GM12878 (cell line): ENCODE measurements at regions not wholly inside any gene's neighbourhood (a gene's known extent, or its start where the extent isn't known, plus 50 kb on each side); places are given as distances from the start of the nearest gene placed in this dataset.

Experiments
- TF ChIP-seq, protein P1 (sequence below): fragments of 450-650 bp; IDR thresholded peaks from 2 replicates; pipeline ENCODE4 v1.6.1; 2017; ENCODE audit warnings: mild to moderate bottlenecking, moderate library complexity
- TF ChIP-seq, protein P2 (sequence below): fragments of 450-650 bp; IDR thresholded peaks from 2 replicates; pipeline ENCODE4 v1.6.1; 2016; ENCODE audit warnings: mild to moderate bottlenecking, moderate library complexity, borderline replicate concordance

DNA sequence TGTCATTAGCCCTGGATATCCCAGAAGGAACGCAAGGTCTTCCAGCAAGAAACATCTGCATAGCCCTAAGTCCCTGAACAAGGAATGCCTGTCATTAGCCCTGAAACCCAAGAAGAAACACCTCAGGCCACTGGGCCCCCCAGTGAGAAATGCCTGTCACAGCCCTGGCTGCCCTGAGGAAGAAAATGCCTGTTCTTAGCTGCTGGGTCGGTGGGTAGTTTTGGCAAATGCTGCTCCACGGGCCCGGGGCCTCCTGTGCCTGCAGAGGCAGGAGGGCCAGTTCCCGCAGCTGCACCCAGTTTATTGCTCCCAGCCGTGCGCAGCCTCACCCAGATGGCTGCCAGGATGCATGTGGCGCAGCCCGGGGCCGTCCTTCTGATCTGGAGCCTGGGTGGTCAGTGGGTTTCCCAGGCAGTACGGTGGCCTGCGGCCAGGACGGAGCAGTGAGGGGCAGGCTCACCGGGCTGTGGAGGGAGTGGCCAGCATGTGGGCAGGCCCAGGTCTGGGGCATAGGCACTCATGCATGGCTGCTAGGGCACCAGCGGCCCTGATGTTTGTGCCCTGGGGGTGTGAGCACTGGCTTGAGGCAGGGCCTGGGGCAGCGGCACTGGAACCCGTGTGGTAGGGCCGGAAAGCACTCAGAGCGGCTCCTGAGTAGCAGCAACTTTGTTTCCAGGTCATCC, 219.0 kb downstream of the ERMARD start (continued):
- TF ChIP-seq, protein P1, sequence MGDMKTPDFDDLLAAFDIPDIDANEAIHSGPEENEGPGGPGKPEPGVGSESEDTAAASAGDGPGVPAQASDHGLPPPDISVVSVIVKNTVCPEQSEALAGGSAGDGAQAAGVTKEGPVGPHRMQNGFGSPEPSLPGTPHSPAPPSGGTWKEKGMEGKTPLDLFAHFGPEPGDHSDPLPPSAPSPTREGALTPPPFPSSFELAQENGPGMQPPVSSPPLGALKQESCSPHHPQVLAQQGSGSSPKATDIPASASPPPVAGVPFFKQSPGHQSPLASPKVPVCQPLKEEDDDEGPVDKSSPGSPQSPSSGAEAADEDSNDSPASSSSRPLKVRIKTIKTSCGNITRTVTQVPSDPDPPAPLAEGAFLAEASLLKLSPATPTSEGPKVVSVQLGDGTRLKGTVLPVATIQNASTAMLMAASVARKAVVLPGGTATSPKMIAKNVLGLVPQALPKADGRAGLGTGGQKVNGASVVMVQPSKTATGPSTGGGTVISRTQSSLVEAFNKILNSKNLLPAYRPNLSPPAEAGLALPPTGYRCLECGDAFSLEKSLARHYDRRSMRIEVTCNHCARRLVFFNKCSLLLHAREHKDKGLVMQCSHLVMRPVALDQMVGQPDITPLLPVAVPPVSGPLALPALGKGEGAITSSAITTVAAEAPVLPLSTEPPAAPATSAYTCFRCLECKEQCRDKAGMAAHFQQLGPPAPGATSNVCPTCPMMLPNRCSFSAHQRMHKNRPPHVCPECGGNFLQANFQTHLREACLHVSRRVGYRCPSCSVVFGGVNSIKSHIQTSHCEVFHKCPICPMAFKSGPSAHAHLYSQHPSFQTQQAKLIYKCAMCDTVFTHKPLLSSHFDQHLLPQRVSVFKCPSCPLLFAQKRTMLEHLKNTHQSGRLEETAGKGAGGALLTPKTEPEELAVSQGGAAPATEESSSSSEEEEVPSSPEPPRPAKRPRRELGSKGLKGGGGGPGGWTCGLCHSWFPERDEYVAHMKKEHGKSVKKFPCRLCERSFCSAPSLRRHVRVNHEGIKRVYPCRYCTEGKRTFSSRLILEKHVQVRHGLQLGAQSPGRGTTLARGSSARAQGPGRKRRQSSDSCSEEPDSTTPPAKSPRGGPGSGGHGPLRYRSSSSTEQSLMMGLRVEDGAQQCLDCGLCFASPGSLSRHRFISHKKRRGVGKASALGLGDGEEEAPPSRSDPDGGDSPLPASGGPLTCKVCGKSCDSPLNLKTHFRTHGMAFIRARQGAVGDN = no peak
- TF ChIP-seq, protein P2, sequence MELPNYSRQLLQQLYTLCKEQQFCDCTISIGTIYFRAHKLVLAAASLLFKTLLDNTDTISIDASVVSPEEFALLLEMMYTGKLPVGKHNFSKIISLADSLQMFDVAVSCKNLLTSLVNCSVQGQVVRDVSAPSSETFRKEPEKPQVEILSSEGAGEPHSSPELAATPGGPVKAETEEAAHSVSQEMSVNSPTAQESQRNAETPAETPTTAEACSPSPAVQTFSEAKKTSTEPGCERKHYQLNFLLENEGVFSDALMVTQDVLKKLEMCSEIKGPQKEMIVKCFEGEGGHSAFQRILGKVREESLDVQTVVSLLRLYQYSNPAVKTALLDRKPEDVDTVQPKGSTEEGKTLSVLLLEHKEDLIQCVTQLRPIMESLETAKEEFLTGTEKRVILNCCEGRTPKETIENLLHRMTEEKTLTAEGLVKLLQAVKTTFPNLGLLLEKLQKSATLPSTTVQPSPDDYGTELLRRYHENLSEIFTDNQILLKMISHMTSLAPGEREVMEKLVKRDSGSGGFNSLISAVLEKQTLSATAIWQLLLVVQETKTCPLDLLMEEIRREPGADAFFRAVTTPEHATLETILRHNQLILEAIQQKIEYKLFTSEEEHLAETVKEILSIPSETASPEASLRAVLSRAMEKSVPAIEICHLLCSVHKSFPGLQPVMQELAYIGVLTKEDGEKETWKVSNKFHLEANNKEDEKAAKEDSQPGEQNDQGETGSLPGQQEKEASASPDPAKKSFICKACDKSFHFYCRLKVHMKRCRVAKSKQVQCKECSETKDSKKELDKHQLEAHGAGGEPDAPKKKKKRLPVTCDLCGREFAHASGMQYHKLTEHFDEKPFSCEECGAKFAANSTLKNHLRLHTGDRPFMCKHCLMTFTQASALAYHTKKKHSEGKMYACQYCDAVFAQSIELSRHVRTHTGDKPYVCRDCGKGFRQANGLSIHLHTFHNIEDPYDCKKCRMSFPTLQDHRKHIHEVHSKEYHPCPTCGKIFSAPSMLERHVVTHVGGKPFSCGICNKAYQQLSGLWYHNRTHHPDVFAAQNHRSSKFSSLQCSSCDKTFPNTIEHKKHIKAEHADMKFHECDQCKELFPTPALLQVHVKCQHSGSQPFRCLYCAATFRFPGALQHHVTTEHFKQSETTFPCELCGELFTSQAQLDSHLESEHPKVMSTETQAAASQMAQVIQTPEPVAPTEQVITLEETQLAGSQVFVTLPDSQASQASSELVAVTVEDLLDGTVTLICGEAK = no peak
